ENCODE measurements at regions not wholly inside any gene's neighbourhood (a gene's known extent, or its start where the extent isn't known, plus 50 kb on each side); places are given as distances from the start of the nearest gene placed in this dataset.
A peak's percentile ranks its signal among the peaks of the same experiment; 100 is the strongest.
"Not testable (repeated sequence)": the region's sequence is repeated elsewhere in the genome, so short reads cannot be mapped to it uniquely, and the experiment has no call there.

DNA sequence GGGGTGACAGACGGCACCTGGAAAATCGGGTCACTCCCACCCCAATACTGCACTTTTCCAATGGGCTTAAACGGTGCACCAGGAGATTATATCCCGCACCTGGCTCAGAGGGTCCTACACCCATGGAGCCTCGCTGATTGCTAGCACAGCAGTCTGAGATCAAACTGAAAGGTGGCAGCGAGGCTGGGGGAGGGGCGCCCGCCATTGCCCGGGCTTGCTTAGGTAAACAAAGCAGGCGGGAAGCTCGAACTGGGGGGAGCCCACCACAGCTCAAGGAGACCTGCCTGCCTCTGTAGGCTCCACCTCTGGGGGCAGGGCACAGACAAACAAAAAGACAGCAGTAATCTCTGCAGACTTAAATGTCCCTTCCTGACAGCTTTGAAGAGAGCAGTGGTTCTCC is 208.1 kb downstream of the SLC38A4 start:
- ATAC-seq; H3K27ac Mint-ChIP-seq; H3K4me3 Mint-ChIP-seq; H3K36me3 Mint-ChIP-seq (ENCODE audit: low read depth); H3K27me3 Mint-ChIP-seq; CTCF ChIA-PET; intact Hi-C loops (cut with DNase I, micrococcal nuclease); POLR2A ChIA-PET; DNase-seq; H3K4me1 Mint-ChIP-seq: not testable (repeated sequence)
- H3K9me3 Mint-ChIP-seq (ENCODE audit: low read depth) = peaks cover 13% of the 10 kb centered on the region

DNA sequence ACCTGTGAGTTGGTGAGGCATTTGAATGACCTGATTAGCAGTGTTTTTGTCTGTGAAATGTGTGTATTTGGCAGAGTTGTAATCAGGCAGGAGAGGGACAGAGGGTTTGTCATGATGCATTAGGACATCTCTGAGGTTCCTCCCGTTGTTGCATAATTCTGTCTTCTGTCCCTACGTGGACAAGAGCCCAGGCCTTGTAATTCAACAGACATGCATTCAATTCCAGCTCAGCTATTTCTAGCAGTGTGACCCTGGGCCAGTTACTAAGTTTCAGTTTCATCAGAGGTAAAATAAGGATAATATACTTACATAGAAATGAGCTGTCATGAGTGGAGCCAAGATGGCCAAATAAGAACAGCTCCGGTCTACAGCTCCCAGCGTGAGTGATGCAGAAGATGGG is 208.6 kb downstream of the SLC38A4 start:
- Mint-ChIP-seq H3K9me3 (ENCODE audit: low read depth) (peaks cover 11% of the 10 kb centered on the region), H3K4me3 (no peak overlapping the region), H3K4me1 (peaks cover 3% of the 10 kb centered on the region), H3K36me3 (ENCODE audit: low read depth) (peaks cover 4% of the 10 kb centered on the region), H3K27me3 (no peaks in the 10 kb centered on the region), H3K27ac (no peak overlapping the region)
- intact Hi-C loops (cut with DNase I, micrococcal nuclease) = no loop called here
- no peak for DNase-seq
- ATAC-seq = no peak
- ChIA-PET CTCF (interaction anchor here (1.0 kb wide), 1 partner anchor 492 kb away, joined by 3 read pairs; no protein-coding TSS in a partner anchor), POLR2A (no interaction called here)

GRCh38 chr12:46610754-46611153 is 215.0 kb downstream of the SLC38A4 start:
- H3K9me3 Mint-ChIP-seq (ENCODE audit: low read depth) = peaks cover 5% of the 10 kb centered on the region
- ChIA-PET POLR2A (no interaction called here), CTCF (interaction anchor here (1.3 kb wide), 1 partner anchor 23 kb away, joined by 3 read pairs; no protein-coding TSS in a partner anchor)
- H3K27ac Mint-ChIP-seq = no peak overlapping the region
- no peak for ATAC-seq
- DNase-seq = no peak
- H3K4me1 Mint-ChIP-seq = peaks cover 27% of the 10 kb centered on the region
- no peaks in the 10 kb centered on the region for H3K27me3 Mint-ChIP-seq
- no peaks in the 10 kb centered on the region for H3K36me3 Mint-ChIP-seq (ENCODE audit: low read depth)
- intact Hi-C loops (cut with DNase I, micrococcal nuclease) = no loop called here
- H3K4me3 Mint-ChIP-seq = no peak overlapping the region

GRCh38 chr12:46609674-46610073 is 216.1 kb downstream of the SLC38A4 start:
- DNase-seq = no peak
- Mint-ChIP-seq H3K27ac (no peak overlapping the region), H3K4me3 (no peak overlapping the region), H3K9me3 (ENCODE audit: low read depth) (peaks cover 5% of the 10 kb centered on the region), H3K36me3 (ENCODE audit: low read depth) (no peaks in the 10 kb centered on the region), H3K27me3 (no peaks in the 10 kb centered on the region), H3K4me1 (peaks cover 27% of the 10 kb centered on the region)
- intact Hi-C loops (cut with DNase I, micrococcal nuclease) = no loop called here
- ChIA-PET CTCF (interaction anchor here (0.8 to 1.1 kb wide), 3 partner anchors 22 to 113 kb away, joined by 3 read pairs; no protein-coding TSS in a partner anchor), POLR2A (no interaction called here)
- peak; percentile 19 for ATAC-seq

DNA sequence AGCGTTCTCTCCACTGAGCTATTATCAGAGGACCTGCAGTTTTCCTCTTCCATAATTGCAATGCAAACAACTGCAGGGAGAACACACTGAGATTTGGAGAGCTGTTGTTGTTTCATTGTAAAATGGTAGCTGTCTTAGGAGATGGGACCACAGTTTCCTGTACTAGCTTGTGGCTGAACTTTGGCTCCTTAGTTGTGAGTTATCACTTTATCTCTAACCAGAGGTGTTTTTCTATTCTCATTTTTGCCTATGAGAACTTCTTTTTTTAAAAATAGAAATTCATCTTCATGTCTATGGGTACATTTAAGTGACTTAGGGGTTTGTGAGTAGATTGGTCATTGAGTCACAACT is 216.5 kb downstream of the SLC38A4 start:
- DNase-seq = no peak
- POLR2A ChIA-PET = no interaction called here
- Mint-ChIP-seq H3K27me3 (no peaks in the 10 kb centered on the region), H3K4me1 (peaks cover 27% of the 10 kb centered on the region), H3K27ac (peak overlapping the region; percentile 44), H3K36me3 (ENCODE audit: low read depth) (no peaks in the 10 kb centered on the region), H3K4me3 (no peak overlapping the region), H3K9me3 (ENCODE audit: low read depth) (peaks cover 5% of the 10 kb centered on the region)
- CTCF ChIA-PET = interaction anchor here (0.7 to 1.1 kb wide), 4 partner anchors 22 to 223 kb away, joined by 3 read pairs; no protein-coding TSS in a partner anchor
- ATAC-seq = peak; percentile 69
- intact Hi-C loops (cut with DNase I, micrococcal nuclease) = no loop called here

DNA sequence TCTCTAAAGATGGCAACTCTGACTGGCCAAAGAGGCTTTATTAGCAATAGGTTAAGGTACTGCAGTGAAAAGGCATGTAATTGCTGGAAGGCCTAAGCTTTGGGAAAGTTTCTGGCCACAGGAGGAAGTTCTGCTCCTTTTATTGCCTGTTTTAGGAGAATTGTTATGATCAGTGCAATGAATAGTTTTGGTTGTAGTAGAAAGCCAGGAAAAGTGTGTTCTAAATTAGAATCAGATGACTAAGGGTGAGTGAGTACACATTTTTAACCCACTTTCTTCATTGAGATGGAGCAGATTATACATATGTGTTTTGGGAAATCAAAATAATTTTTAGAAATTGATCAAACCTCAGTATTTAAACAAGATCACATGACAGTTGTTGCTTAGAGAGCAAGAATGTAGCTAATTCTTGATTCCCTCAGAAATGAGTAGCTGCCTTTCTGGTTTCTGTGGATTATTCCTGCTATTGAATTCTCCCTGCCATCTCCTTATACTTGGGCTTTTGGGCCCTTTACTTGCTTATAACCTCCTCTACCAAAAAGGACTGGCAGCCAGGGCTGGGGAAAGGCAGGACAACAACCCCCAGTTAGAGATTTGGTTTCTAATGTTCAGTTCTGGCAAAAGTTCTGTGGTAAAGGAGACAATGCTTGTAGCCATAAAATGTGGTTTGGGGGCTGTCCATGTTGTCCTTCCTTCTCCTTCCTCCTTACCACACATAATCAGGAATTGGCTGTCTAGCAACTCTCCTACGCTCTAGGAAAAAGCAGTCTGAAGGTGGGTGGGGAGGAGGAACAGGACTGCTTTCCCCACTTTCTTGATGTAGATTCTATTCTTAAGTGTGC is 217.1 kb downstream of the SLC38A4 start:
- ChIA-PET POLR2A (no interaction called here), CTCF (interaction anchor here (0.7 to 1.1 kb wide), 4 partner anchors 23 to 222 kb away, joined by 3 read pairs; no protein-coding TSS in a partner anchor)
- H3K27me3 Mint-ChIP-seq = no peaks in the 10 kb centered on the region
- intact Hi-C loops (cut with DNase I, micrococcal nuclease) = no loop called here
- DNase-seq (no peak), ATAC-seq (no peak)
- peaks cover 5% of the 10 kb centered on the region for H3K9me3 Mint-ChIP-seq (ENCODE audit: low read depth)
- peaks cover 27% of the 10 kb centered on the region for H3K4me1 Mint-ChIP-seq
- H3K27ac Mint-ChIP-seq = peak overlapping the region; percentile 44
- no peak overlapping the region for H3K4me3 Mint-ChIP-seq
- H3K36me3 Mint-ChIP-seq (ENCODE audit: low read depth) = no peaks in the 10 kb centered on the region

GRCh38 chr12:46604684-46605083 is 221.1 kb downstream of the SLC38A4 start:
- ATAC-seq (no peak), DNase-seq (no peak)
- H3K36me3 Mint-ChIP-seq (ENCODE audit: low read depth) = peaks cover 7% of the 10 kb centered on the region
- intact Hi-C loops (cut with DNase I, micrococcal nuclease) = no loop called here
- H3K27ac Mint-ChIP-seq = no peak overlapping the region
- H3K4me1 Mint-ChIP-seq = peaks cover 15% of the 10 kb centered on the region
- H3K4me3 Mint-ChIP-seq = no peak overlapping the region
- CTCF ChIA-PET = interaction anchor here (1.7 kb wide), 1 partner anchor 9 kb away, joined by 4 read pairs; no protein-coding TSS in a partner anchor
- H3K27me3 Mint-ChIP-seq = no peaks in the 10 kb centered on the region
- POLR2A ChIA-PET = no interaction called here
- peaks cover 22% of the 10 kb centered on the region for H3K9me3 Mint-ChIP-seq (ENCODE audit: low read depth)

GRCh38 chr12:46603776-46604456 is 221.9 kb downstream of the SLC38A4 start:
- no peak for DNase-seq
- CTCF ChIA-PET = interaction anchor here (1.7 kb wide), 1 partner anchor 10 kb away, joined by 4 read pairs; no protein-coding TSS in a partner anchor
- Mint-ChIP-seq H3K36me3 (ENCODE audit: low read depth) (peaks cover 7% of the 10 kb centered on the region), H3K4me3 (no peak overlapping the region), H3K27ac (no peak overlapping the region), H3K4me1 (peaks cover 7% of the 10 kb centered on the region), H3K27me3 (no peaks in the 10 kb centered on the region), H3K9me3 (ENCODE audit: low read depth) (peaks cover 22% of the 10 kb centered on the region)
- no peak for ATAC-seq
- POLR2A ChIA-PET = no interaction called here
- intact Hi-C loops (cut with DNase I, micrococcal nuclease) = no loop called here

DNA sequence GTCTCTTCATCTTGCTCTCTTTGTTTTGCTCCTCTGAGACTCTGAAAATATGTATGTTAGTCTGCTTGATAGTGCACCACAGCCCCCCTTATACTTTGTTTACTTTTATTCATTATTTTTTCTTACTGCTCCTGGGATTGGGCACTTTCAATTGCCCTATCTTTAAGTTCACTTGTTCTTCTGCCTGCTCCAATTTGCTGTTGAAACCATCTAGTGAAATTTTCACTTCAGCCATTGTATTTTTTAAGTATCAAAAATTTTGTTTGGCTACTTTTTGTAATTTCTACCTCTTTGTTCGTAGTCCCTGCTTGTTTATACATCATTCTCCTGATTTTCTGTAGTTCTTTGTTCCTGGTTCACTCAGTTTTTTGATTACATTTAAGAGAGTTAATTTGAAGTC is 223.3 kb downstream of the SLC38A4 start:
- H3K27me3 Mint-ChIP-seq = no peaks in the 10 kb centered on the region
- no peak for ATAC-seq
- no peaks in the 10 kb centered on the region for H3K4me1 Mint-ChIP-seq
- peaks cover 7% of the 10 kb centered on the region for H3K36me3 Mint-ChIP-seq (ENCODE audit: low read depth)
- no peak overlapping the region for H3K4me3 Mint-ChIP-seq
- H3K27ac Mint-ChIP-seq = no peak overlapping the region
- ChIA-PET CTCF (interaction anchor here (1.1 kb wide), 1 partner anchor 41 kb away, joined by 3 read pairs; no protein-coding TSS in a partner anchor), POLR2A (no interaction called here)
- DNase-seq = no peak
- intact Hi-C loops (cut with DNase I, micrococcal nuclease) = no loop called here
- H3K9me3 Mint-ChIP-seq (ENCODE audit: low read depth) = peaks cover 22% of the 10 kb centered on the region

DNA sequence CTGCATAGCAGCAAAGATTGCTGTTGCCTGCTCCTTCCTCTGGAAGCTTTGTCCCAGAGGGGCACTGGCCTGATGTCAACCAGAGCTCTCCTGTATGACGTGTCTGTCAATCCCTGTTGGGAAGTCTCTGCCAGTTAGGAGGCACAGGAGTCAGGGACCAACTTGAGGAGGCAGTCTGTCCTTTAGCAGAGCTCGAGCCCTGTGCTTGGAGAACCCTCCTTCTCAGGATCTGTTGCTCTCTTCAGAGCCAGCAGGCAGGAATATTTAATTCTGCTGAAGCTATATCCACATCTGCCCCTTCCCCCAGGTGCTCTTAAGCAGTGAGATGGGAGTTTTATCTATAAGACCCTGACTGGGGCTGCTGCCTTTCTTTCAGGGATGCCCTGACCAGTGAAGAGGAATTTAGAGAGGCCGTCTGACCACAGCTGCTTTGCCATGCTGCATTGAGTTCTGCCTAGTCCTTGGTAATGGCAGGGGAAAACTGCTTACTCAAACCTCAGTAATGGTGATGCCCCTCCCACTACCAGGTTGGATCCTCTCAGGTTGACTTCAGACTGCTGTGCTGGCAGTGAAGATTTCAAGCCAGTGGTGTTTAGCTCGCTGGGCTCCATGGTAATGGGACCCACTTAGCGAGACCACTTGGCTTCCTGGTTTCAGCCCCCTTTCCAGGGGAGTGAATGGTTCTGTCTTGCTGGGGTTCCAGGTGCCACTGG is 218.6 kb upstream of the SLC38A2 start:
- Mint-ChIP-seq H3K4me3 (no peak overlapping the region), H3K9me3 (ENCODE audit: low read depth) (peaks cover 15% of the 10 kb centered on the region), H3K27ac (no peak overlapping the region), H3K27me3 (no peaks in the 10 kb centered on the region), H3K36me3 (ENCODE audit: low read depth) (peaks cover 9% of the 10 kb centered on the region), H3K4me1 (peaks cover 19% of the 10 kb centered on the region)
- intact Hi-C loops (cut with DNase I, micrococcal nuclease) = no loop called here
- DNase-seq (no peak), ATAC-seq (no peak)
- CTCF ChIA-PET = interaction anchor here (0.6 kb wide), 1 partner anchor 297 kb away, joined by 3 read pairs; no protein-coding TSS in a partner anchor
- POLR2A ChIA-PET = interaction anchor here (0.6 kb wide), 1 partner anchor 218 kb away, joined by 3 read pairs; no protein-coding TSS in a partner anchor

DNA sequence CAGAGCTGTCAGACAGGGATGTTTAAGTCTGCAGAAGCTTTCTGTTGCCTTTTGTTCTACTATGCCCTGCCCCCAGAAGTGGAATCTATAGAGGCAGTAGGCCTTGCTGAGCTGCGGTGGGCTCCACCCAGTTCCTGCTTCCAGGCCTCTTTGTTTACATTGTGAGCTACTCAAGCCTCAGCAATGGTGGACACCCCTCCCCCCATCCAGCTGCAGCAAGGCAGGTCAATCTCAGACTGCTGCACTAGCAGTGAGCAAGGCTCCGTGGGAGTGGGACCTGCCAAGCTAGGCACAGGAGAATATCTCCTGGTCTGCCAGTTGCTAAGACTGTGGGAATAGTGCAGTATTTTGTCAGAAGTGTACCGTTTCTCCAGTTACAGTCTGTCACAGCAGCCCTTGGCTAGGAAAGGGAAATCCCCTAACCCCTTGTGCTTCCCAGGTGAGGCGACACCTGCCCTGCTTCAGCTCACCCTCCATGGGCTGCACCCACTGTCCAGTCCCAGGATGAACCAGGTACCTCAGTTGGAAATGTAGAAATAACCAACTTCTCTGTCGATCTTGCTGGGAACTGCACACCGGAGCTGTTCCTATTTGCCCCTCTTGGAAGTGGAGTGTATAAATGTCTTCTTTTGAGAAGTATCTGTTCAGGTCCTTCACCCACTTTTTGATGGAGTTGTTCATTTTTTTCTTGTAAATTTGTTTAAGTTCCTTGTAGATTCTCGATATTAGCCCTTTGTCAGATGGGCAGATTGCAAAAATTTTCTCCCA is 213.5 kb upstream of the SLC38A2 start:
- no peaks in the 10 kb centered on the region for H3K27me3 Mint-ChIP-seq
- H3K4me1 Mint-ChIP-seq = peaks cover 40% of the 10 kb centered on the region
- ChIA-PET POLR2A (no interaction called here), CTCF (no interaction called here)
- peaks cover 21% of the 10 kb centered on the region for H3K36me3 Mint-ChIP-seq (ENCODE audit: low read depth)
- no peak overlapping the region for H3K27ac Mint-ChIP-seq
- no peak overlapping the region for H3K4me3 Mint-ChIP-seq
- intact Hi-C loops (cut with DNase I, micrococcal nuclease) = no loop called here
- peaks cover 29% of the 10 kb centered on the region for H3K9me3 Mint-ChIP-seq (ENCODE audit: low read depth)
- DNase-seq = peak; percentile 36
- ATAC-seq = peak; percentile 23

Measured in activated CD4-positive, alpha-beta T cell treated with anti-CD3 and anti-CD28 coated beads for 36 hours (primary cell).